SK-N-SH treated with all-trans-retinoic acid at 6 μM for 48 hours (cell line): ENCODE measurements at regions not wholly inside any gene's neighbourhood (a gene's known extent, or its start where the extent isn't known, plus 50 kb on each side); places are given as distances from the start of the nearest gene placed in this dataset.

Experiments used
- ZFP30 ChIP-seq: fragments of 450-650 bp; formaldehyde crosslinking; IDR thresholded peaks from 2 replicates; pipeline ENCODE4 v1.5.0; 2022; ENCODE audit warnings: mild to moderate bottlenecking, moderate library complexity
- ZNF565 ChIP-seq: fragments of 450-650 bp; formaldehyde crosslinking; conservative IDR thresholded peaks from 2 replicates; pipeline ENCODE4 v1.5.0; 2020; ENCODE audit warnings: low read depth, mild to moderate bottlenecking, moderate library complexity
- TF ChIP-seq, protein P1 (sequence below): fragments of 250-450 bp; sonication (Bioruptor Pico); IDR thresholded peaks from 2 replicates; pipeline ENCODE4 v1.8.0; 2021; ENCODE audit warnings: low read depth, mild to moderate bottlenecking, moderate library complexity, borderline replicate concordance
- TF ChIP-seq, protein P2 (sequence below): fragments of 250-450 bp; sonication (Bioruptor Pico); IDR thresholded peaks from 2 replicates; pipeline ENCODE4 v1.5.1; 2020; ENCODE audit warnings: low read depth, mild to moderate bottlenecking, moderate library complexity
- TF ChIP-seq, protein P3 (sequence below): fragments of 250-450 bp; sonication (Bioruptor Pico); IDR thresholded peaks from 2 replicates; pipeline ENCODE4 v1.5.1; 2021; ENCODE audit warnings: mild to moderate bottlenecking, moderate library complexity

DNA sequence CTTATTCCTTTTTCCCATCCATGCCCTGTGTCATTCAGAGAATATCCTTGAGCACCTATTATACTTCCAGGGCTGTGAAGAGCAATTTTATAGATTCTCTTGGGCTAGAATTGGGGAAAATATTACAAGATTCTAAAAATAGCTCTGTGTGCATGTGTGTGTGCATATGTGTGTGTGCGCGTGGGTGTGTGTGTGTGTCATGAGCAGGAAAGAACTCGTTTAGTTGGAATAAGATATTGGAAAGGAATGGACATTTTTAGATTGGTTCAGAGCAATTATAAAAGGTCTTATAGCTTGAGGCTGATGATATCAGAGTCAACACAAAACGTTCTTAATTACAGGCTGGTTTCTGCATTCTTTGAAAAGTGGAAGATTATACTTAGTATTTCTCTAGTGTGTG, 212.1 kb upstream of the COPS8 start:
- TF ChIP-seq, protein P1, sequence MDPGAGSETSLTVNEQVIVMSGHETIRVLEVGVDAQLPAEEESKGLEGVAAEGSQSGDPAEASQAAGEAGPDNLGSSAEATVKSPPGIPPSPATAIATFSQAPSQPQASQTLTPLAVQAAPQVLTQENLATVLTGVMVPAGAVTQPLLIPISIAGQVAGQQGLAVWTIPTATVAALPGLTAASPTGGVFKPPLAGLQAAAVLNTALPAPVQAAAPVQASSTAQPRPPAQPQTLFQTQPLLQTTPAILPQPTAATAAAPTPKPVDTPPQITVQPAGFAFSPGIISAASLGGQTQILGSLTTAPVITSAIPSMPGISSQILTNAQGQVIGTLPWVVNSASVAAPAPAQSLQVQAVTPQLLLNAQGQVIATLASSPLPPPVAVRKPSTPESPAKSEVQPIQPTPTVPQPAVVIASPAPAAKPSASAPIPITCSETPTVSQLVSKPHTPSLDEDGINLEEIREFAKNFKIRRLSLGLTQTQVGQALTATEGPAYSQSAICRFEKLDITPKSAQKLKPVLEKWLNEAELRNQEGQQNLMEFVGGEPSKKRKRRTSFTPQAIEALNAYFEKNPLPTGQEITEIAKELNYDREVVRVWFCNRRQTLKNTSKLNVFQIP (CRISPR knock-in tag) = no peak
- TF ChIP-seq ZNF565 (CRISPR knock-in tag) (no peak), ZFP30 (no peak)
- TF ChIP-seq, protein P2, sequence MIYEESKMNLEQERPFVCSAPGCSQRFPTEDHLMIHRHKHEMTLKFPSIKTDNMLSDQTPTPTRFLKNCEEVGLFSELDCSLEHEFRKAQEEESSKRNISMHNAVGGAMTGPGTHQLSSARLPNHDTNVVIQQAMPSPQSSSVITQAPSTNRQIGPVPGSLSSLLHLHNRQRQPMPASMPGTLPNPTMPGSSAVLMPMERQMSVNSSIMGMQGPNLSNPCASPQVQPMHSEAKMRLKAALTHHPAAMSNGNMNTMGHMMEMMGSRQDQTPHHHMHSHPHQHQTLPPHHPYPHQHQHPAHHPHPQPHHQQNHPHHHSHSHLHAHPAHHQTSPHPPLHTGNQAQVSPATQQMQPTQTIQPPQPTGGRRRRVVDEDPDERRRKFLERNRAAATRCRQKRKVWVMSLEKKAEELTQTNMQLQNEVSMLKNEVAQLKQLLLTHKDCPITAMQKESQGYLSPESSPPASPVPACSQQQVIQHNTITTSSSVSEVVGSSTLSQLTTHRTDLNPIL (CRISPR knock-in tag) = no peak
- TF ChIP-seq, protein P3, sequence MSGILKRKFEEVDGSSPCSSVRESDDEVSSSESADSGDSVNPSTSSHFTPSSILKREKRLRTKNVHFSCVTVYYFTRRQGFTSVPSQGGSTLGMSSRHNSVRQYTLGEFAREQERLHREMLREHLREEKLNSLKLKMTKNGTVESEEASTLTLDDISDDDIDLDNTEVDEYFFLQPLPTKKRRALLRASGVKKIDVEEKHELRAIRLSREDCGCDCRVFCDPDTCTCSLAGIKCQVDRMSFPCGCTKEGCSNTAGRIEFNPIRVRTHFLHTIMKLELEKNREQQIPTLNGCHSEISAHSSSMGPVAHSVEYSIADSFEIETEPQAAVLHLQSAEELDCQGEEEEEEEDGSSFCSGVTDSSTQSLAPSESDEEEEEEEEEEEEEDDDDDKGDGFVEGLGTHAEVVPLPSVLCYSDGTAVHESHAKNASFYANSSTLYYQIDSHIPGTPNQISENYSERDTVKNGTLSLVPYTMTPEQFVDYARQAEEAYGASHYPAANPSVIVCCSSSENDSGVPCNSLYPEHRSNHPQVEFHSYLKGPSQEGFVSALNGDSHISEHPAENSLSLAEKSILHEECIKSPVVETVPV (CRISPR knock-in tag) = no peak
